ENCODE measurements at regions not wholly inside any gene's neighbourhood (a gene's known extent, or its start where the extent isn't known, plus 50 kb on each side); places are given as distances from the start of the nearest gene placed in this dataset.

DNA sequence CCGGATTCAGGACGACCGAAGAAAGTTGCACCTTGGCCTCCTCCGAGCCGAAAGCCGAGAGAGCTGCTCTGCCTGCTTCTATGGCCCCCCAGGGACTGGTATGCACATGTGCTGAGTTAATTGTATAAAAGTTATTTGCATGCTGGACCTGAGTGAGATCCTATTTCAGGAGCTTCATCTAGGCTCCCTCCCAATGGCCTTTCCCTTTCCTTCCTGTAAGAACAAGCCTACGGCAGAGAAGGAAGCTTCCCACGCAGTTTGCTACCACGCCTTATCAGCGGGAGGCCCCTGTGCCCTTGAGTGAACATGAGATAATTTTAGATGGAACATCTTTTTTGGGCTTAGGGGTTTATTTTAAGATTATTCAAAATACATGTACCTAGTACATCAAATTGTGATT is 65.9 kb downstream of the RIN2 start:
- TF ChIP-seq, protein P1, sequence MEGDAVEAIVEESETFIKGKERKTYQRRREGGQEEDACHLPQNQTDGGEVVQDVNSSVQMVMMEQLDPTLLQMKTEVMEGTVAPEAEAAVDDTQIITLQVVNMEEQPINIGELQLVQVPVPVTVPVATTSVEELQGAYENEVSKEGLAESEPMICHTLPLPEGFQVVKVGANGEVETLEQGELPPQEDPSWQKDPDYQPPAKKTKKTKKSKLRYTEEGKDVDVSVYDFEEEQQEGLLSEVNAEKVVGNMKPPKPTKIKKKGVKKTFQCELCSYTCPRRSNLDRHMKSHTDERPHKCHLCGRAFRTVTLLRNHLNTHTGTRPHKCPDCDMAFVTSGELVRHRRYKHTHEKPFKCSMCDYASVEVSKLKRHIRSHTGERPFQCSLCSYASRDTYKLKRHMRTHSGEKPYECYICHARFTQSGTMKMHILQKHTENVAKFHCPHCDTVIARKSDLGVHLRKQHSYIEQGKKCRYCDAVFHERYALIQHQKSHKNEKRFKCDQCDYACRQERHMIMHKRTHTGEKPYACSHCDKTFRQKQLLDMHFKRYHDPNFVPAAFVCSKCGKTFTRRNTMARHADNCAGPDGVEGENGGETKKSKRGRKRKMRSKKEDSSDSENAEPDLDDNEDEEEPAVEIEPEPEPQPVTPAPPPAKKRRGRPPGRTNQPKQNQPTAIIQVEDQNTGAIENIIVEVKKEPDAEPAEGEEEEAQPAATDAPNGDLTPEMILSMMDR (conservative IDR thresholded peaks at IDR 0.05; ENCODE audit: low read depth, low read length), result no peak
- no peak overlapping the region for H3K4me3 ChIP-seq (ENCODE audit: low read depth, low read length)
- DNase-seq (ENCODE audit: low read depth), result no peak

DNA sequence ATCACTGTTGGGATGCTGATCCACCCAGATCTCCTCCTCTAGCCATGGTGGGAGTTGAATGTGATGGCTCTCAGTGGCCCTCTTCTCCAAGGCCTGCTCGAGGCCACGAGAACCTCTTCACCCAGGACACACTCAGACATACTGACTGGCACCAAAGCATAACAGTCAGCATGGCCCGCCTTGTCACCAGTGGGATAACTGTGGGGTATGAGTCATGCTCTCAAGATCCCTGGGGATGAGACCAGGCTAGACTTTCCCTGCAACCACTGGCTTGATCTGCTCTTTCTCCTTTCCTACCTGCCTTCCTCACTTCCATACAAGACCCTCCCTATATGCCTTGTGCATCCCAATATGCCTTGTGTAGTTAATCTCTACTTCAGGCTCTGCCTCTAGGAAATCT is 66.8 kb downstream of the RIN2 start:
- TF ChIP-seq, protein P1 (conservative IDR thresholded peaks at IDR 0.05; ENCODE audit: low read depth, low read length), result no peak
- DNase-seq (ENCODE audit: low read depth), result no peak
- H3K4me3 ChIP-seq (ENCODE audit: low read depth, low read length), result no peak overlapping the region

DNA sequence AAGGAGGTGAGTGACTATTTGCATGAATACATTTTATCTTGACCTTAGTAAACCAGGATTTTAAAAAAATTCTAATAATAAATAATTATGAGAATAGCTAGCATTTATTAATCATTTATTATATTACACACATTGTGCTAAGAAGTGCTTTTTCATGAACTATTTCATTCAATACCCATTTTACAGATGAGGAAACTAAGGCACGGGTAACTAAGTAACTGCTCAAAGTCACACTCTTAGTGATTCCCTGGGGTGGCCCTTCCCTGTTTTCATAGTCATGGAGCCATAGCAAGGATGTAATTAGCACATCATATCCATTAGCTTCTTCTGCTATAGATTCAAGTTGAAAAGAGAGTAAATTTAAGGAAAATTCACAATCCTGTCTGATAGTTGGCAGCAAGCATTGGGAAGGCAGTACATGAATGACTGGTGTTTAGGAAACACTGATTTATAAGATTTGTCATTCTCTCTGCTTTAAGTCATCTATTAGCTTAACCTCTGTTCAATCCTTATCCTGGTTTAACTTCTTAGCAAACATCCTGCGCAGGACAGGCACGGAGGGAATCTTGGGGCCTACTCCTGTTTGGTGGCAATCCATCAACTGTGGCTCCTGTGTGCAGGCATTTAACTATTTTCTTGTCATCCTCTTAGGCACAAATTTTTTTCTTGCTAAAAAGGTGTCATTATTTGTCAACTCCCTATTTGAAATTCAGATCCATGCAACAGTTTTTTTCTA is 68.3 kb downstream of the RIN2 start:
- TF ChIP-seq, protein P1 (conservative IDR thresholded peaks at IDR 0.05; ENCODE audit: low read depth, low read length), result no peak
- no peak overlapping the region for H3K4me3 ChIP-seq (ENCODE audit: low read depth, low read length)
- no peak for DNase-seq (ENCODE audit: low read depth)

DNA sequence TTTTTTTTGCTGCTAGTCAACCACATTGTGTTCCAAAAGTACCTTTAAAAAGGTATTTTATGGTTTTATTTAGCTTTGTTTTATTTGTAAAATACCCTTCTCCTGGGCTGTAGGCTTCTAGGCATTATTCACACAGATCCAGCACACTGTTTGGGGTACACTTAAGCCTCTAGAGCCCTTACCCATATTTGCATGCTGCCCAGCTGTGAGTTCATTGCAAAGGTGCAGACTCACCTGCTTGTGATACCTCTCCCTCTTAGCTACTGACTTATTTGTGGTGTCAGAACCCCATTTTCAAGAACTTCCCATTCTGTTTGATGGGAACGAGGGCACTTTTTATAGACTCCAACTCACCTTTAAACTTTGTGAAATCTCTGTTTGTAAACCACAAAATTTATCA is 69.8 kb downstream of the RIN2 start:
- H3K4me3 ChIP-seq (ENCODE audit: low read depth, low read length), result no peak overlapping the region
- TF ChIP-seq, protein P1 (conservative IDR thresholded peaks at IDR 0.05; ENCODE audit: low read depth, low read length), result no peak
- no peak for DNase-seq (ENCODE audit: low read depth)

DNA sequence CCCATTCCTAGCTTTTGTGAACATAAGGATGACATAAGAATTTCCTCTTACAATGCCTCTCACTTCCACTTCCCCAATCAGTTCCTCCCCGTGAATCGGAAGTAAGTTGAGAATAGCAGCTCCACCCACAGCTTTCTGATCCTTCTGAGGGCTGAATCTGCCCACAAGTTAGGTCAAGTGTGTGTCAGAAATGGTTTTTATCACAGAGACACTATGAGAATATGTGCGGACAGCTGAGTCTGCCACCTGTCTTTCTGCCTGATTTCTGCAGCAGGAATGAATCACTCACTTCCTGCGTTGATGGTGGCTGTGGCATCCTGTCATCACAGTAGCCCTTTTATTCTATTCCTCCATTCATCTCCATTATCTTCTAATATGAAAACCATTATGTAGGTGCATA is 70.2 kb downstream of the RIN2 start:
- H3K4me3 ChIP-seq (ENCODE audit: low read depth, low read length), result no peak overlapping the region
- TF ChIP-seq, protein P1 (conservative IDR thresholded peaks at IDR 0.05; ENCODE audit: low read depth, low read length), result peak; percentile 73
- DNase-seq (ENCODE audit: low read depth), result peak; percentile 64

DNA sequence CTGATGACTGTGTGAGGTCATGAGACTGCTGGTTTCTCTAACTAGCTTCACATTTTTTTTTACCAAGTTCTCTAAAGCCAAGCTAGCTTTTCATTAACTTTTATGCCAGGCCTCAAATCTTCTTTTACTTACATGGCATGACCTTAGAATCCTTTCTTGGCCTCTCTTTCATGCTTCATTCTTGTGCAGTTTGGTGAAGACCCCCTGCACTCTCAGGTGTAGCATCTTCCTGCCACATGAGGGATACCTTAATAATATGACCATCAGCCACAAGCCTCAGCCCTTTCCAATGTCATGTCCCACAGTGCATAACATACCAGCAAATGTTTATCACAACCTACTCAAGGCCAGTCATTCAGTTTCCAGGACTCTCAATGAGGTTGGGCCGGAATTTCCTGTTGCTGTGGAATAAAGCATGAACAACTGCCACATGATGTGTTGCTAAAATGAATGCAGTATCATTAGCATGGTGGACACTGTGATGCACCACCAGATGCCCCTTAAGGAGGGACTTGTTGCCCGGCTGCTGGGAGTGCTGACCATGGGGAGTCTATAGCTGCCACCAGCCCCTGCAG is 72.2 kb downstream of the RIN2 start:
- TF ChIP-seq, protein P1 (conservative IDR thresholded peaks at IDR 0.05; ENCODE audit: low read depth, low read length), result no peak
- H3K4me3 ChIP-seq (ENCODE audit: low read depth, low read length), result no peak overlapping the region
- no peak for DNase-seq (ENCODE audit: low read depth)

DNA sequence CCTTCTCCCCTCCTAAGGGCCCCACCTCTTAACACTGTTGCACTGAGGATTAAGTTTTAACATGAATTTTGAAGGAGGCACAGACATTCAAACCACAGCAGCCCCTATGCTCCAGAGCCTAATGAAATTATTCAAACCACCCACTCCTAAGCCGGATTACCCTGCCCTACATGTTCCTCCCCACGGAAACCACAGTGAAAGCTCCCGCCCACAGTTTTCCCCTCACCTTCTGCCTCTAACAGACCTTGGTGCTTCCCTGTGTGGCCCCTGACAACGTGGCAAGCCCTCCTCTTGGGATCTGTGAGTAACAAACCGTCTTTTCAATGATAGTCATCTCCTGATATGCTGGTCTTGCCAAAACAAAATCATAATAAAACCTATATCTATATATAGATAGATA is 74.8 kb downstream of the RIN2 start:
- TF ChIP-seq, protein P1 (conservative IDR thresholded peaks at IDR 0.05; ENCODE audit: low read depth, low read length), result no peak
- DNase-seq (ENCODE audit: low read depth), result no peak
- no peak overlapping the region for H3K4me3 ChIP-seq (ENCODE audit: low read depth, low read length)
